ENCODE measurements at regions not wholly inside any gene's neighbourhood (a gene's known extent, or its start where the extent isn't known, plus 50 kb on each side); places are given as distances from the start of the nearest gene placed in this dataset.

DNA sequence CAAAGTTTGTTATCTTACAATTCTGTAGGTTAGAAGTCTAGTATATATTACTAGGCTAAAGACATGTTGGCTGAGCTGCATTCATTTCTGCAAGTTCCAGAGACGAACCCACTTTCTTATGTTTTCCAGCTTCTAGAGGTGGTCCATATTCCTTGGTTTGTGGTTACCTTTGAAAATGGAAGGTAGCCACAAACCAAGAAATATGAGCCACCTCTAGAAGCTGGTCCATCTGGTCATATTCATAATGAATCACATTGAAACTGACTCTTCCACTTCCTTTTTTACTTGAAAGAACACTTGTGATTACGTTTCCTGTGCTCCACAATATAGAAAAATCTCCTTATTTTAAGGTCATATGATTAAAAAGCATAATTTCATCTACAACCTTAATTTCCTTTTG, 943.0 kb upstream of the PCDH9 start:
- intact Hi-C loops (cut with micrococcal nuclease; ENCODE audit: unreplicated experiment), result no loop called here
- no peaks in the 10 kb centered on the region for H3K36me3 Mint-ChIP-seq (ENCODE audit: insufficient read depth, unreplicated experiment)

DNA sequence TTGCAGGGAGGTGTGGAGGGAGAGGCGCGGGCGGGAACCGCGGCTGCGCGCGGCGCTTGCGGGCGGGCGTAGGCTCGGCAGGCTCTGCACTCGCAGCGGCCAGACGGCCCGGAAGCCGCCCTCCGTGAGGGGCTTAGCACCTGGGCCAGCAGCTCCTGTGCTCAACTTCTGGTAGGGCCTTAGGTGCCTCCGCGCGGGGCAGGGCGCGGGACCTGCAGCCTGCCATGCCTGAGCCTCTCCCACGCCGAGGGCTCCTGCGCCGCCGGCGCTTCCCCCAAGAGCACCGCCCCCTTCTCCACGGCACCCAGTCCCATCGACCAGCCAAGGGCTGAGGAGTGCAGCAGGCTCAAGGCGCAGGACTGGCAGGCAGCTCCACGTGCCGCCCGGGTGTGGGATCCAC, 940.8 kb upstream of the PCDH9 start:
- no peaks in the 10 kb centered on the region for H3K27me3 ChIP-seq (replicated peaks; ENCODE audit: control insufficient read depth, insufficient read depth, low read length)
- H3K4me3 ChIP-seq (ENCODE audit: low read depth, low read length), result no peak overlapping the region
- H3K4me3 Mint-ChIP-seq (ENCODE audit: unreplicated experiment), result no peak overlapping the region
- TF ChIP-seq, protein P1, sequence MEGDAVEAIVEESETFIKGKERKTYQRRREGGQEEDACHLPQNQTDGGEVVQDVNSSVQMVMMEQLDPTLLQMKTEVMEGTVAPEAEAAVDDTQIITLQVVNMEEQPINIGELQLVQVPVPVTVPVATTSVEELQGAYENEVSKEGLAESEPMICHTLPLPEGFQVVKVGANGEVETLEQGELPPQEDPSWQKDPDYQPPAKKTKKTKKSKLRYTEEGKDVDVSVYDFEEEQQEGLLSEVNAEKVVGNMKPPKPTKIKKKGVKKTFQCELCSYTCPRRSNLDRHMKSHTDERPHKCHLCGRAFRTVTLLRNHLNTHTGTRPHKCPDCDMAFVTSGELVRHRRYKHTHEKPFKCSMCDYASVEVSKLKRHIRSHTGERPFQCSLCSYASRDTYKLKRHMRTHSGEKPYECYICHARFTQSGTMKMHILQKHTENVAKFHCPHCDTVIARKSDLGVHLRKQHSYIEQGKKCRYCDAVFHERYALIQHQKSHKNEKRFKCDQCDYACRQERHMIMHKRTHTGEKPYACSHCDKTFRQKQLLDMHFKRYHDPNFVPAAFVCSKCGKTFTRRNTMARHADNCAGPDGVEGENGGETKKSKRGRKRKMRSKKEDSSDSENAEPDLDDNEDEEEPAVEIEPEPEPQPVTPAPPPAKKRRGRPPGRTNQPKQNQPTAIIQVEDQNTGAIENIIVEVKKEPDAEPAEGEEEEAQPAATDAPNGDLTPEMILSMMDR (IDR thresholded peaks at IDR 0.05; ENCODE audit: insufficient read depth in 1 of 2, low read depth in 1 of 2, low read length in 1 of 2, severe bottlenecking in 1 of 2, unreplicated experiment in 1 of 2), result no peak
- no peaks in the 10 kb centered on the region for H3K9me3 ChIP-seq
- no peaks in the 10 kb centered on the region for H3K36me3 Mint-ChIP-seq (ENCODE audit: insufficient read depth, unreplicated experiment)
- no peaks in the 10 kb centered on the region for H3K36me3 ChIP-seq (ENCODE audit: control insufficient read depth, insufficient read depth, low read length)
- H3K4me1 Mint-ChIP-seq (ENCODE audit: low read depth, unreplicated experiment), result no peaks in the 10 kb centered on the region
- intact Hi-C loops (cut with micrococcal nuclease; ENCODE audit: unreplicated experiment), result no loop called here
- DNase-seq, result no peak
- no TSS peak for BruUV-seq (replicated peaks)
- no peaks in the 10 kb centered on the region for H3K27me3 Mint-ChIP-seq (ENCODE audit: insufficient read depth, unreplicated experiment)
- POLR2A ChIA-PET, result no interaction called here
- no peaks in the 10 kb centered on the region for H3K9me3 Mint-ChIP-seq (ENCODE audit: unreplicated experiment)
- CTCF ChIA-PET, result no interaction called here
- no peaks in the 10 kb centered on the region for H3K4me1 ChIP-seq
- H3K27ac Mint-ChIP-seq (ENCODE audit: unreplicated experiment), result no peak overlapping the region

More for the DNA sequence above, 943.0 kb upstream of the PCDH9 start:
- Histone ChIP-seq H3K9me3 (no peaks in the 10 kb centered on the region), H3K4me1 (no peaks in the 10 kb centered on the region), H3K27me3 (replicated peaks; ENCODE audit: control insufficient read depth, insufficient read depth, low read length) (no peaks in the 10 kb centered on the region), H3K4me3 (ENCODE audit: low read depth, low read length) (no peak overlapping the region), H3K36me3 (ENCODE audit: control insufficient read depth, insufficient read depth, low read length) (no peaks in the 10 kb centered on the region)
- Mint-ChIP-seq H3K27me3 (ENCODE audit: insufficient read depth, unreplicated experiment) (no peaks in the 10 kb centered on the region), H3K4me1 (ENCODE audit: low read depth, unreplicated experiment) (no peaks in the 10 kb centered on the region), H3K9me3 (ENCODE audit: unreplicated experiment) (no peaks in the 10 kb centered on the region), H3K27ac (ENCODE audit: unreplicated experiment) (no peak overlapping the region), H3K4me3 (ENCODE audit: unreplicated experiment) (no peak overlapping the region)
- POLR2A ChIA-PET, result no interaction called here
- CTCF ChIA-PET, result no interaction called here
- no peak for DNase-seq
- TF ChIP-seq, protein P1 (IDR thresholded peaks at IDR 0.05; ENCODE audit: insufficient read depth in 1 of 2, low read depth in 1 of 2, low read length in 1 of 2, severe bottlenecking in 1 of 2, unreplicated experiment in 1 of 2), result no peak
- BruUV-seq (replicated peaks), result no TSS peak

DNA sequence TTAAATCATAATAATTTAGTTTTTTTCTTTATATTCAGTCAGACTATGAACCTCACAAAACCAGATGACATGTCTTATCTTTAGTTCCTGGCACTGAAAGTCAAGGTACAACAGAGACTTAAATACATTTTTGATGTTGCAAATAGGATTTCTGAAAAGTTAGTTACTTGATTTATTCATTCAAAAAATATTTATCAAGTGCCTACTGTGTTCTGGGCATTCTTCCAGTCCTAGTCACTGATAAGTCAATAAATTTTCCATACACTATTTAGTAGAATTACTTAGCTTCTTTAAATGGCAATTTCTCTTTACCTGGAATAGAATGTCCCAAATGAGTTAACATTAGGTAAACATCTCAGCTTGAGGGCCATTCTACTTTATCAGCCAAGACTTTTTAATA, 938.3 kb upstream of the PCDH9 start:
- ChIA-PET CTCF (no interaction called here), POLR2A (no interaction called here)
- no peak overlapping the region for H3K4me3 Mint-ChIP-seq (ENCODE audit: unreplicated experiment)
- no peak overlapping the region for H3K27ac Mint-ChIP-seq (ENCODE audit: unreplicated experiment)
- H3K4me1 ChIP-seq, result no peaks in the 10 kb centered on the region
- H3K9me3 Mint-ChIP-seq (ENCODE audit: unreplicated experiment), result no peaks in the 10 kb centered on the region
- intact Hi-C loops (cut with micrococcal nuclease; ENCODE audit: unreplicated experiment), result no loop called here
- BruUV-seq (replicated peaks), result no TSS peak
- no peaks in the 10 kb centered on the region for H3K4me1 Mint-ChIP-seq (ENCODE audit: low read depth, unreplicated experiment)
- no peaks in the 10 kb centered on the region for H3K9me3 ChIP-seq
- no peaks in the 10 kb centered on the region for H3K36me3 ChIP-seq (ENCODE audit: control insufficient read depth, insufficient read depth, low read length)
- no peak for DNase-seq
- no peaks in the 10 kb centered on the region for H3K27me3 ChIP-seq (replicated peaks; ENCODE audit: control insufficient read depth, insufficient read depth, low read length)
- no peak overlapping the region for H3K4me3 ChIP-seq (ENCODE audit: low read depth, low read length)
- H3K27me3 Mint-ChIP-seq (ENCODE audit: insufficient read depth, unreplicated experiment), result no peaks in the 10 kb centered on the region
- TF ChIP-seq, protein P1 (IDR thresholded peaks at IDR 0.05; ENCODE audit: insufficient read depth in 1 of 2, low read depth in 1 of 2, low read length in 1 of 2, severe bottlenecking in 1 of 2, unreplicated experiment in 1 of 2), result no peak
- no peaks in the 10 kb centered on the region for H3K36me3 Mint-ChIP-seq (ENCODE audit: insufficient read depth, unreplicated experiment)

Data from Caco-2 (cell line).